ENCODE measurements at regions not wholly inside any gene's neighbourhood (a gene's known extent, or its start where the extent isn't known, plus 50 kb on each side); places are given as distances from the start of the nearest gene placed in this dataset.

- TF ChIP-seq CTCF (IDR thresholded peaks at IDR 0.05) (no peak), POLR2A (IDR thresholded peaks at IDR 0.05) (no peak)
These were observed 934.4 kb downstream of the FLRT2 start for GRCh38 chr14:86464341-86464740.
